HG03159 (cell line): ENCODE measurements at regions not wholly inside any gene's neighbourhood (a gene's known extent, or its start where the extent isn't known, plus 50 kb on each side); places are given as distances from the start of the nearest gene placed in this dataset.

Experiments used
- ATAC-seq: cut with Tn5 transposase; IDR thresholded peaks from one replicate; pipeline ENCODE4 v1.9.1; 2021; ENCODE audit warnings: mild to moderate bottlenecking, moderate library complexity; ENCODE audit not compliant: unreplicated experiment

DNA sequence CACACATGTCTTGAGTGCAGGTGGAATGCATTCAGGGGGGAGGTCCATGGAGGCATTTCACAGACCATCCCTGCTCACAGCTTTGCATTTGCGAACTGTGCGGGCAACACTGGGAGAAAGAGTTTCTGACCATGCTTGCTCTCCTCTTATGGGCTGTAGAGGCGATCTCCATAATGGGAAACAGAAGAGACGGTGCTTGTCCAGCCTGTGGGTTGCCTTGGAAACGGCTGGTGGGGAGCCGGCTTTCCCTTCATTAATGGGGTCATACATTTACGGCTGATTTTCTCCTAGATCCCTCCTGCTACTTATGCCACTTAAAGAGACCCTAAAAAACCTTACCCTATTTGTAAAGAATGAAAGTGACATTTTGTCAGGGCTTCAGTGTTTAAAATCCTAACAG, 147.4 kb downstream of the SOX11 start:
- no peak for ATAC-seq

DNA sequence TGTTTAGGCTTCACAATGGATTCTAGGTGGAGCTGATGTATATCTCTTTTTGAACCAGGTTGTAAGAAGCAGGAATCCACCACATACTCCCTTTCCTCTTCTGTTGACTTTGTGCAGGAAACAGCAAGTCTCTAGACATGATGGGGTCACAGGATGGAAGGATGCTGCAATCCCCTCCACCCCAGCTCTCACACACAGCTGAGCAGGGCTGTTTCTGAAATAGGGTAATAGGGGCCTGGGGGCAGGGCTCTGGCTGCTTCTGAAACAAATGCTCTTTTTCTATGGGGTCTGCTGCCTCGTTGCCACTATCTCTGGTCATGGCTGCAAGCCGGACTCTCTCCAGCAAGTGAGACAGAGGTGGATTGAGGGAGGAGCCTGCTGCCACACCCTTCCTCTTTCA, 148.9 kb downstream of the SOX11 start:
- ATAC-seq, result no peak

DNA sequence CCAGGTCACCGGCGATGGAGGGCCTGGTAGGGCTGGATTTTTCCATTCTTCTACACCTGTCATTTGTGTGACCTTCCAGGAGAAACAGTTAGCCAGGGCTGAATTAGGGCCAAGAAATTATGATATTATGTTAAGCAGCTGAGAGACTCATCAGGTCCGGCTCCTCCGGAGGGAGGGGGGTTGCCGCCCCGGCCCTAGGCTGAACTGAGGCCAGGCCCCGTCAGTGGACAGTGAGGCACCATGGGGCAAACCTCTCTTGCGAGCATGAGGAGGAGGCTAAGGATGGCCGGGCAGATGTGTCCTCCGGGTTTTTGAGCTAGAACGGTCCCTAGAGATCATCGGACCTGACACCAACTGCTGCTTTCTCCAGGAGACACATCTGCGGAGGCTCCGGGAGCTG, 150.1 kb downstream of the SOX11 start:
- no peak for ATAC-seq

DNA sequence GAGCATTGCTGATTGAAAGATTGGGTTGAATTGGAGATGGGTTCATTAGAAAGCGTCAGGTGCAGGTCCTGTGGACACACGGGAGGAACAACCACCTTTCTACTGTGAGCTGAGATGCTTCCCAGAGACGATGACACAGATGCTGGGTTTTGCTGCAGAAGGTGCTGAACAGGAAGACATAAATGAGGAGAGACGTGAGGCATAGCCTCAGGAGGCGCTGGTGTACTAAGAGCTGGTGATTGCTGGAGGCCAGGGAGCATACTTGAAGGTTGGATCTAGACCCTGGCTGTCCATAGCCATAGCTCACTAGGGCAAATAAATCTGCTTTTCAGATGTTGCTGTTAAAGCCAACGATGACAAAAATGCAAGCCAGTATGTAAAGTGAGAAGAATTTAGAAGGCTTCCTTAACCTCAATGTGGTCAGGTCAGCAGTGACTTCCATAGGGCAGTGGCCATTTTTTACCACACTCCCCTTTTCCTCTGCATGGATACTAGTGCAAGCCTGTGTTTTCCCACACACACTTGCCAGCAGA, 153.7 kb downstream of the SOX11 start:
- ATAC-seq, result no peak

DNA sequence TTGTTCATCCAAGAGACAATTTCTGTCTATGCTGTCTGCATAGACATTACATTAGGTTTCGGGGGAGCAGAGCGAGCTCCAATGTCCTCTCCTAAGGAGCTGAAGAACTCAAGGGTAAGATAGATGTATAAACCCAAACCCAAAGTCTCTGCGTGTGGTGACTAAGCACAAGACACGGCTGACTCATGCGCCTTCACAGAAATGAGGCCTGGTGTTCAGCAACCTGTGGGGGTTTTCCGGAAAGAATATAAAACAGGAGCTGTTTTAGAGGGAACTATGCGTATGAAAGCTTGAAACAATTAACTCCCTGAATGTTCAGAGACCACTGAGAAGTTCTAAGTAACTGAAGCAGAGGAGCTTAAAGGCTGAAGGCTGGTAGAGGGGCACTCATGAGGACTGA, 154.7 kb downstream of the SOX11 start:
- no peak for ATAC-seq

DNA sequence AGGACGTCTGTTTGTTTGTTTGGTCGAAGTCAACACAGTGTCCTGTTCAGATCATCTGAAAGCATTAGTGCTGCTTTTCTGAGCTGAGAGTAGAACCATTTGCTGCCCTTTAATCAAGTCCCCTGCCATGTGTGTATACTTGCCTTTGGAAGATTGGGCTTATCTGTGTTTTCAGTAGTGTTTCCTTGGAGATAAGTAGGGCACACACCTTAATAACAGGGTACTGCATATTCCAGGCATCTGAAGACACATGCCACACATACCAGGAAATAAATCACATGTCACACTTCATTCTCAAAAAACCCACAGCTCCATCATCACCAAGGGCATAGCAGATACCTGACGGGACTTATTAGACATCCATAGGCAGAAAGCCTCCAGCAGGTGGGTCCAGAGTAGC, 157.4 kb downstream of the SOX11 start:
- no peak for ATAC-seq

DNA sequence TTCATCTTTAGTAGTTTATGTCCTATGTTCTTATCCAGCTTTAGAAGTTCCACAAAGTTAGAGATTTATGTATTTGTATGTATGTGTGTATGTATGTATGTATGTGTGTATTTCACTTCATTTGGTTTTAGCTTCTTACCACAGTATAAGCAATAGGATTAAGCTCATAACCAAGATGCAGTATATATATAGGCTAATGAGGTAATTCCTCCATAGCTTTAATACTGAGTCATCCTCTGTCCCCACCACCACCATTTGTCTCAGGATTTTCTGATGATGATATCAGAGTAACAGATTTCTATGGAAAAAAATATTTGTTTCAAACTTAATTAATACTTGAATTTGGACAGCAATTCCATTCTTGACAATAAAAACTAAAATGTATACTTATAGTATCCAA, 159.2 kb downstream of the SOX11 start:
- no peak for ATAC-seq

DNA sequence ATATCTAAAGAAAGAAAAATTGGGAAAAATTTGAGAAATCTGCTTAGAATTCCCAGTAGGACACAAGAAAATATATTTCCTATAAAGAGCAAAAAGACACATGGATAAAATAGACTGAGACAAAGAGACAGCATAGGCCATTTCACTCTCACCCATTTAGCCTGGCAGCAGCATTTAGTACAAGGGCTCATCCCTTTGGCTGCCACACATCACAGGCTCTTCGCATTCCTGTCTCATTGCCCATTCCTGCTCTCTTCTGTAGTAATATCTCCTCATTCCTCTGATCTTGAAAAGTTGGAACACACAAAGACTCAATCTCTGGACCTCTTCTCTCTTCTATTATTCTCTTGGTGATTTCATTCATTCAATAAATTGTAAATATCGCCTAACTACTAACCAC, 162.6 kb downstream of the SOX11 start:
- ATAC-seq, result no peak

DNA sequence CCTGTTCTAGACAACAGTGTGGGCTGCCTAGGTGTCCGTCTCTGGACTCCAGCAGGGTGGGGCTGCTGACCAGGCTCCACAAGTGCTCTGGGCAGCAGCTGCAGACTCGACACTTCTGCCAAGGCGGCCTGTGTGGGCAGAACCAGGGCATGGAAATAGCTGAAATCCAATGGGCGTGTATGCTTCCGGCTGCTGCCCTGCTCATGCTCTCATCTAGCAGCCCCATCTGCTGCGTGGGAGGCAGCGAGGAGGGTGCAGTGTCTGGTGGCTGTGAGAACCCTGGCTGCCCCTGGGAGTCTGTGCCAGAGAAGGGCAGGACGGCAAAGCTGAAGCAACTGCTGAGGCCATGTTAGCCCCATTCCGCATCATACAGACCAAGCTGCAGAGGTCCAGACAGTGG, 174.9 kb downstream of the SOX11 start:
- no peak for ATAC-seq

DNA sequence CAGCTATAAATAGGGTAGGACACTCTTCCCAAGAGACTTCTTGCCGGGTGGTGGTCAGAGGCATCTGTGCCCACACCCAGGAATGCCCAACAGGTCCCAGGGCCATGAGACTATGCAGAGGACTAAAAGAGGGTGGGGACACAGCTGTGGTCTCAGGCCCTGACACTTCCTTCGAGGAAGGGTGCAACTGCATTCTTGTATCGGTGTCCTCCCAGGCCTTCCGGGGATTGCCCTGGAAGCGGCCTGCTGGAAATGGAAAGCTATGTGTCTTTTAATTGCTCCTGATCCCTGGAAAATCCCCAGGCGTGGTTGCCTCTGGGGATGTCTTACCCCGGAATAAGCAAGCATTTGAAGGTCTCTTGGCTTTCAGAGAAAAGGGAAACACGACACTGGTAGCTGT, 176.7 kb downstream of the SOX11 start:
- ATAC-seq, result no peak

DNA sequence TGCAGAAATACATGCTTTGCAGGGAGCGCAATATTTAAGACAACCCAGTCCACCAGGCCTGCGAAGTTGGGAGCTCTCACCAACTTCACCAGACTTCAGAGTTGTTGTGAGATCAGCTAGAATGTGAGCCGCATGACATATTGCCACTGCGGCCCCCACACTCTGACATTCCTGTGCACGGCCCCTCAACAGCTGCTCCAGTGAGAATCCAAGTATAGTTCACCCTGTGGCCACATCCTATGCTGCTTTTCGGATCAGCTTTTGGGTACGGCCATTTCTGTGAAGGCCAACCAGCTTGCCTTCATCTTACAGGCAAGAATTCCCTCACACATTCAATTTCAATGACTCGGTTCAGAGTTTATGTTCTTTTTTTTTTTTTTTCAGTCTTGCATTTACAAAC, 177.8 kb downstream of the SOX11 start:
- ATAC-seq, result no peak

DNA sequence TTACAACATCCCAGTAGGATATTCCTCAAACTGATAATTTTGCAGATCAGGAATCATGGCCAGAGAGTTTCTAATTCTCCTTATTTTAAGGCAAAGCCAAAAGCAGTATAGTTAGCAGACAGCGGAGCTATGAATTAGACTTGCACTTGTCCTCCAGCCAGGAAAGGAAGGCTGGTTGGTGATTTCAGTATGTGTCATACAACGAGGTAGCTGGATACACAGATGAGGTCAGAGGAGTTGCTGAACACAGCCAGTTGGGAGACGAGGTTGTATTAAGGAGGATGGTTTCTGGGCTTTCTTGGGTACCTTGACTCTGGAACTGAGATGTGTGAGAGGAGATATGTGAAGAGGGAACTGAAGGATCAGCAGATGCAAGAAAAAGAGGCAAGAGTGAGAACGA, 185.2 kb downstream of the SOX11 start:
- no peak for ATAC-seq

DNA sequence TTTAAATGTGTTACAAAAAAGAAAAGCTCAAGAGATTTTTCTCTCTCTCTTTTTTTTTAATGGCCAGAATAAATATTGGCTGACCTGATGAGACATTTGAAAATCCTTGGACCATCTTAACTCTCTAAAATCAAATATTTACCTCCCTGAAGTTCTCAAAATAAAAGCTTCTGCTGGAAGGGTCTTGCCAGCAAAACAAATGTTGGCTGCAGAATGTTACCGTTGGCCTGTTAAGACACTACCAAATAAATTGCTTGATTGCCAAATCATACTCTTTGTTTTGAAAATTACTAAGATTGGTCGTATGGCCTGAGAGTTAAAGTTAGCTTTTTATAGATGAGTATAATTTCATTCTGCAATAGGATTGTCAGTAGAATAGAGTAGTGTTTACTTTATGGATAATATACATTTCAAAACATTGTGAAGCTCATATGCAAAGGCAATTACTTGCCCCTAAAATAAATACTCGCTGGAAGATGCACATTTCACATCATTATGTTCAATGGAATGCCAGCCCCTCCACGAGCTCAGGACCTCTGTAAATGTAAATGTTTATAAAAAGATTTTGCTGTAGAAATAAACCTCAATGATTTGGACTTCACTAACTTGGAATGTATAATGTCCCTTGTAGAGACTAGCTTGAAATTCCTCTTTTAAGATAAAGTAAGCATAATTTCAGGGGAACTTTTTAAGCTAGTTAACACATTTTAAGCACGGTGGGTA, 193.4 kb downstream of the SOX11 start:
- no peak for ATAC-seq

DNA sequence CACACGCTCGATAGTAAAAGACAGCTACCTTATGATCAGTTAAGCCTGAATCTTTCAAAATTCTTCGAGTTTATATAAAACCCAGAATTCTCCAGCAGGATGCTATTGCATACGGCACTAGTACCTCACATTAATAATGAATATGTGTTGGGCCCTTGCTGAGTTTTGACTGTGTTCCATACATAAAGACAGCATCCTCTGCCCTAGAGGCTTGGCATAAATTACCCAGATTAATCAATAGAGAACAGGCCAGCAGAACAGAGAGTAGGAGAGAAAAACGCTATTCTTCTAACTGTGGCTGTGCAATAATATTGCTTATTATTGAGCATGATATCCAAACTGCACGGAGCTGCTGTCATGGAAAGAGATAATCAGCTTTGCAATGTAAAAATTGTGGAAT, 194.3 kb downstream of the SOX11 start:
- ATAC-seq, result no peak

DNA sequence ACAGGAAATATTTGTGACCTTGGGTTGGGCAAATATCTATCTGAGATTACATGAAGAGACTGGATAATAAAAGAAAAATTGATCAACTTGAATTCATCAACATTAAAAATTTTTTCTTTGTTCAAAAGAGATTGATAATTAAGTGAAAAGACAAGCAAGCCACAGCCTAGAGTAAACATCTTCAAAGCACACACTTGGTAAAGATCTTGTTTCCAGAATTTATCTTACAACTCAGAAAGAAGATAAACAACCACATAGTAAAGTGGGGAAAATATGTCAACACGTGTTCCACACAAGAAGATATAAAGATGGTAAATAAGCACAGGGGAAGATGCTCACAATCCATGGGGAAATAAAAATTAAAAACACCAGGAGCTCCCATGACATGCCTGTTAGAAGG, 195.9 kb downstream of the SOX11 start:
- no peak for ATAC-seq

DNA sequence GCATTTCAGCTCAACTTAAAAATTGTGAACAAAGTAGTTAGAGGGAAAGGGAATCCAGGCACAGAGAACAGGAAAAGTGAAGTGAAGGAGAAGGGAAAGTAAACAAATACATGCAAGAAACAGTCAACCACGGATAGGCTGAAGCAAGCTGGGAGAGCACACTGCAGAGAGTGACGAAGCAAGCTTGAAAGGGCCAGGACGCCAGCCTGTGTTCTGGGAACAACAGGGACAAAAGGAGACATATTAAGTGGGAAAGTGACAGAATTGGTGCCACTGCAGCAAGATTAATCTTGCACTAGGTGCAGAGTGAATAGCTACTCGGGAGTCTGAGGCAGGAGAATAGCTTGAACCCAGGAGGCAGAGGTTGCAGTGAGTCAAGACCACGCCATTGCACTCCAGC, 197.3 kb downstream of the SOX11 start:
- no peak for ATAC-seq

DNA sequence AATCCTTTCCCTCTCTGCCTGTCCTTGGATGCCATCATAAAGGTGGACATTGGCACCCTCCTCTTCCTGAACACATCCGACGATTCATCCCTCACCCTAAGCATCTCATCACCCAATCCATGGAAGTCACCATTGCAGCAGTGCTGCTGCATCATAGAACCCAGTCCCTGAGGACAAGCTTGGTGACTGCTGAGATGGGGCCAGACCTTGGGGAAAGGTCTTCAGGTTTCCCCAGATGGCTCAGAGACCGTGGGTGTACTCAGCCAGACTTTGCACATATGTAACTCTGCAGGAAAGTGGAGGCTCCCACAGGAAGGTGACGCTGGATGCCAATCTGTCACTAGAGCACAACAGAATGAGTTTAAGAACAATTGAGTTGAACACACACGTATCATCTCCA, 202.2 kb downstream of the SOX11 start:
- ATAC-seq, result no peak

DNA sequence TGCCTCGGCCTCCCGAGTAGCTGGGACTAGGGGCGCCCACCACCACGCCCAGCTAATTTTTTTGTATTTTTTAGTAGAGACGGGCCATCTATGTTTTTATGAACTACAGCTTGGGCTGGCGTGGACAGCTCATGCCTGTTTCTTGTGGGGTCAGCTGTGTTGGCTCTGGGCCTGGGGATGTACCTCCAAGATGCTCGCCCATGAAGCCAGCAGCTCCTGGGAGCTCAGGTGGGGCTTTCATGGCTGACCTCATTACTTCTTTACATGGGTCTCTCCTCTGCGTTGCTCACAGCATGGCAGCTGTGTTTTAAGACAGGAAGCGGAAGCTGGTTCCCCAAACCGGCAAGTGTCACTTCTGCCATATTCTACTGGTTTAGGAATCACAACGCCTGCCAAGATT, 203.1 kb downstream of the SOX11 start:
- ATAC-seq, result no peak

DNA sequence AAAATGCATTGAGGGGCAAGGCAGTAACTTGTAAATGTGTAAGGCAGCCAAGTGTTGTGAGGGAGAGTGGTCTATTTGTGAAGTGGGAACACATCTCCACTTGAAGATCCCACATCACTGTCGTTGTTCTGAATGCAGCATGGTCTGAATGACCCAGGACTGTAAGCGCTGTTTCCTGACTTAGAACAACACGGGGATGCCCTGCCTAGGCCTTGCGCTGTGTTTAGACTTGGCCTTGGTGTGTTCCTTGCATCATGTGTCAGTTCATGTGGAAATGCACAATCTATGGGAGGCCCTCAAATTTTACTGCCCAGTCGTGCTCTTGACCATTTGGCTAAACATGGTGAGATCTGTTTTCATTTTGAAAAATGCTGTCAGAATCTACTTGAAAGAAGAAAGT, 205.1 kb downstream of the SOX11 start:
- ATAC-seq, result no peak

DNA sequence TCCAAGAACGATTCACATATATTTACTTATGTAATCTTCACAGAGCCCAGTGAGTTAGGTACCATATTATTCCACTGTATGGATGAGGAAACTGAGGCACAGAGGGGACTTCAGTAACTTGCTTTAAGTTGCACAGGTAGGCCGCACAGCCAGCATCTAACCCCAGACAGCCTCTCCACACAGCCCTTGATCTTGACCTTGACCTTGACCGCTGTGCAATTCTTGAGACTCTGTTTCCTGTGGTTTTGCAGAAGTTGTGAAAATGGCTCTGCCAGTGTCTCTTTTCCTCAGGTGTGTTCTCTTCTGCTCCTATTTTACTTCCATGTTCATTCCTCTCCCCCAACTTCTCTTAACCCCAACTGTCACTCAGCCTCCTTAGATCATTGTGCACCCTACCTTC, 206.5 kb downstream of the SOX11 start:
- no peak for ATAC-seq

DNA sequence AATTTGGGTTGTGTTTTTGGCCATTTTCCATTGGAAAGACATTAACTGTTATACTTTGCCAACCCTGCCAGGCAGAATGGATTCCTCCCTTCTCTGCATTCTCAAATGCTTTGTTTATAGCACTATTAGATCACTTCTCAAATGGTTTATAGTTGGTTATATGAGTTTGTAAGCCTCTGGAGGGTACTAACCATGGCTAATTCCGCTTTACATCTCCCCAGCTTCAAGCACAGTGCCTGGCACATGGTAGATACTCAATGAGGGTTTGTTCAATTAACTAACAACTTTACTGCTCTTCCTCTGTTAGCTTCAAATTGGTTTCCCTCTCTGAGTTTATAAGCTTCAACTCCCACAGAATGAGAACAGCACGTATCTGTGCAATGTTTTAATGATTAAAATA, 213.5 kb downstream of the SOX11 start:
- no peak for ATAC-seq

DNA sequence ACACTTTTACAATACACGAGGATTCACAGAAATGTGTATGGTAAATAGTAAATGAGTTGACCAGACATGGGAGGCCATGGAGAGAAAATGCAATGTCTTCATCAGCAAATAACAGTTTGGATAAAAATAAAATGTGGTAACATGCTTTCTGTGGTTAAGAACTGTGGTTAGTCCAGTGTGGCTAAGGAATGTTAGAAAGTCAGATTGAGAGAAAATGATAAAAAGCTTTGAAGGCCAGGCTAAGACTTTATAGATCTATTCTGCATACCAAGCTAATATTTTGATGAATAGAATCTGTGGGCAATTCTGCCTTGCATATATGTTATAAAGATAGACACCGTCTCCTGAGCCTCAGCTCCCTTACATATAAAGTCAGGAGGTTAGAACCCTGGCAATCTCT, 215.9 kb downstream of the SOX11 start:
- ATAC-seq, result no peak

DNA sequence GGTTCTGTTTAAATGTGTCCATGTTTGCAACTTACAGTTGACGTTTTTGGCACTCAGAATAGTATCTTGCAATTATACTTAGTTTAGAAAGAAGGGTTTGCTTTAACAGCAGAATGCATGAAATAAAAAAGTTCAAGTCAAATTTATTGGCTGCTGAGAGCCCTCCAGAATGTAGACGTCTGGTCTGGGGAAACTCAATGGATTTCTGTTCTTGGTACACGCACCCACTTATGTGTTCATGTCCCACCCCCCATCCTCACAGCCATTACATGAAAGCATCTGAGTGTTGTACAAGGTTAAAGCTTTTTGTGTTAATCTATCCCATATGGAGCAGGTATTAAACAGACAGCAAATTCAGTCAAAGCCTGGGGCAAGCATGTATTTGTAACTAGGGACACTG, 219.5 kb downstream of the SOX11 start:
- ATAC-seq, result no peak
